A673 (cell line): ENCODE measurements at regions not wholly inside any gene's neighbourhood (a gene's known extent, or its start where the extent isn't known, plus 50 kb on each side); places are given as distances from the start of the nearest gene placed in this dataset.

Experiments used
- BruUV-seq: library from RNA; stranded (reverse); fragments of 400-500 nt; replicated peaks from 2 replicates; lab custom pipeline; 2021; lab: Mats Ljungman, UMichigan
- CTCF ChIA-PET: fragments of 300-600 bp; sonication (Branson Sonifier 250); formaldehyde crosslinking; loops from one replicate; lab custom pipeline; 2022; ENCODE audit warnings: antibody characterized with exemption; lab: Charles Lee
- POLR2A ChIA-PET: fragments of 300-600 bp; sonication (Branson Sonifier 250); formaldehyde crosslinking; loops from one replicate; lab custom pipeline; 2022; ENCODE audit warnings: antibody characterized with exemption; ENCODE audit not compliant: low non-redundant PET; lab: Charles Lee
- DNase-seq: peaks from one replicate; pipeline ENCODE4 v3.0.0-alpha.2; 2015; ENCODE audit warnings: low spot score
- H3K27ac ChIP-seq: fragments of 200-600 bp; sonication (generic); 2 replicates; pipeline ENCODE4 v1.5.1; 2016; ENCODE audit warnings: mixed run types, low read depth, mild to moderate bottlenecking, mixed read lengths, antibody characterized with exemption, low read length; ENCODE audit not compliant: poor library complexity, severe bottlenecking
- H3K27me3 ChIP-seq: fragments of 200-600 bp; sonication (generic); replicated peaks from 2 replicates; pipeline ENCODE4 v1.6.1; 2017; ENCODE audit warnings: mixed run types, low read depth, mild to moderate bottlenecking, mixed read lengths, antibody characterized with exemption, low read length; ENCODE audit not compliant: insufficient read depth, poor library complexity
- H3K36me3 ChIP-seq: fragments of 200-600 bp; sonication (generic); 2 replicates; pipeline ENCODE4 v1.6.1; 2016; ENCODE audit warnings: mixed run types, mild to moderate bottlenecking, mixed read lengths, antibody characterized with exemption, low read length; ENCODE audit not compliant: insufficient read depth, poor library complexity, severe bottlenecking
- H3K4me1 ChIP-seq: fragments of 200-600 bp; sonication (generic); 2 replicates; pipeline ENCODE4 v1.6.1; 2017; ENCODE audit warnings: mixed run types, mild to moderate bottlenecking, mixed read lengths, antibody characterized with exemption, low read length; ENCODE audit not compliant: insufficient read depth, poor library complexity, severe bottlenecking
- H3K4me3 ChIP-seq: fragments of 200-600 bp; sonication (generic); 2 replicates; pipeline ENCODE4 v1.5.1; 2016; ENCODE audit warnings: low read depth, mixed run types, mild to moderate bottlenecking, mixed read lengths, low read length; ENCODE audit not compliant: poor library complexity, severe bottlenecking
- H3K9me3 ChIP-seq: fragments of 200-600 bp; sonication (generic); 2 replicates; pipeline ENCODE4 v1.6.1; 2016; ENCODE audit warnings: mixed run types, low read depth, mild to moderate bottlenecking, mixed read lengths, antibody characterized with exemption, low read length; ENCODE audit not compliant: poor library complexity, severe bottlenecking
- EZH2 ChIP-seq: fragments of 200-600 bp; sonication (generic); IDR thresholded peaks from 2 replicates; pipeline ENCODE4 v1.6.1; 2017; ENCODE audit warnings: borderline replicate concordance, low read depth, mild to moderate bottlenecking, mixed read lengths, antibody characterized with exemption, low read length; ENCODE audit not compliant: poor library complexity, severe bottlenecking
- intact Hi-C: fragments of 100-400 bp; cut with micrococcal nuclease; formaldehyde crosslinking; loops from one replicate; pipeline ENCODE4 v1.10.0; 2022; ENCODE audit not compliant: unreplicated experiment
- TF ChIP-seq, protein P1 (sequence below): fragments of 300-800, 200-600 bp; sonication (generic); conservative IDR thresholded peaks from 2 replicates; pipeline ENCODE4 v1.5.1; 2017; ENCODE audit warnings: low read depth, mild to moderate bottlenecking, antibody characterized with exemption, low read length, moderate library complexity, mixed read lengths

DNA sequence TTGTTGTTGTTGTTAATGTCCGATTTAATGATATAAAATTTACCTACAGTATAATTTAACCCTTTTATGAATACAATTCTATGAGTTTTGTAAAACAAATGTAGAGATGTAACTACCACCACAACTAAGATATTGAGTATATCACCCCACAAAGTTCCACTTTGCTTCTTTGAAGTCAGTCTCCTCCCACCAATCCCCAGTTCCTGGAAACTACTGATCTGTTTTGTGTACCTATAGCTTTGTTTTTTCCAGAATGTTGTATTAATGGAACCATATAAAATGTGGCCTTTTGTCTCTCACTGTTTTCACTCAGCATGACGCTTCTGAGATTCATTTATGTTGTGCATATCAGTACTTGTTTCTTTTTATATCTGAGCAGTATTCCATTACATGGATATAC, 52.3 kb upstream of the FAM9C start:
- Histone ChIP-seq H3K4me1 (no peaks in the 10 kb centered on the region), H3K4me3 (no peak overlapping the region), H3K27me3 (no peaks in the 10 kb centered on the region), H3K36me3 (no peaks in the 10 kb centered on the region), H3K9me3 (no peaks in the 10 kb centered on the region), H3K27ac (no peak overlapping the region)
- POLR2A ChIA-PET, result no interaction called here
- no TSS peak for BruUV-seq
- CTCF ChIA-PET, result no interaction called here
- TF ChIP-seq, protein P1, sequence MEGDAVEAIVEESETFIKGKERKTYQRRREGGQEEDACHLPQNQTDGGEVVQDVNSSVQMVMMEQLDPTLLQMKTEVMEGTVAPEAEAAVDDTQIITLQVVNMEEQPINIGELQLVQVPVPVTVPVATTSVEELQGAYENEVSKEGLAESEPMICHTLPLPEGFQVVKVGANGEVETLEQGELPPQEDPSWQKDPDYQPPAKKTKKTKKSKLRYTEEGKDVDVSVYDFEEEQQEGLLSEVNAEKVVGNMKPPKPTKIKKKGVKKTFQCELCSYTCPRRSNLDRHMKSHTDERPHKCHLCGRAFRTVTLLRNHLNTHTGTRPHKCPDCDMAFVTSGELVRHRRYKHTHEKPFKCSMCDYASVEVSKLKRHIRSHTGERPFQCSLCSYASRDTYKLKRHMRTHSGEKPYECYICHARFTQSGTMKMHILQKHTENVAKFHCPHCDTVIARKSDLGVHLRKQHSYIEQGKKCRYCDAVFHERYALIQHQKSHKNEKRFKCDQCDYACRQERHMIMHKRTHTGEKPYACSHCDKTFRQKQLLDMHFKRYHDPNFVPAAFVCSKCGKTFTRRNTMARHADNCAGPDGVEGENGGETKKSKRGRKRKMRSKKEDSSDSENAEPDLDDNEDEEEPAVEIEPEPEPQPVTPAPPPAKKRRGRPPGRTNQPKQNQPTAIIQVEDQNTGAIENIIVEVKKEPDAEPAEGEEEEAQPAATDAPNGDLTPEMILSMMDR, result no peak
- TF ChIP-seq EZH2, result no peak
- intact Hi-C loops, result no loop called here
- no peak for DNase-seq

DNA sequence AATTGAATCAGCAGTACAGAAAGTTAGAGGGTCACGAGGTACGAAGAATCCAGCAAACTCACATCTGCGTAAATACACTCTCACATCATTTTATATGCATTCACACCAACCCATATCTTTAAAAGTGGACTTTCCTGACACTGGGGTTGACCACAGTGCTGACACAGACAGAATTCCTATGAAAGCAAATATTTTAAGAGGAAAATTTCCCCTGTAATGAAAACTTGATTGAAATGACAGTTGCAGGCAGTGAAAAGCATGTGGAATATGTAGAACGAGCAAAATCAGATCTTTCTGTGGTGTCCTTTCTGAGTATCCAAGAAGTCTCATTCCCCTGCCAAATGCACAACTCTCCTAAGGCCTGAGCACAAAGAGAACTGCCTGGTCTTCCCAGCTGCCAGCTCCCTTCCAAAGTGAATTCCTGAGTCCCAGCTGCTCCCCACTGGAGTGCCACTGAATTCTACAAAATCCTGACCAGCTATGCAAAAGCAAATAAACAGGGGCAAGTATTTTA, 50.5 kb upstream of the FAM9C start:
- no peak for DNase-seq
- CTCF ChIA-PET, result no interaction called here

DNA sequence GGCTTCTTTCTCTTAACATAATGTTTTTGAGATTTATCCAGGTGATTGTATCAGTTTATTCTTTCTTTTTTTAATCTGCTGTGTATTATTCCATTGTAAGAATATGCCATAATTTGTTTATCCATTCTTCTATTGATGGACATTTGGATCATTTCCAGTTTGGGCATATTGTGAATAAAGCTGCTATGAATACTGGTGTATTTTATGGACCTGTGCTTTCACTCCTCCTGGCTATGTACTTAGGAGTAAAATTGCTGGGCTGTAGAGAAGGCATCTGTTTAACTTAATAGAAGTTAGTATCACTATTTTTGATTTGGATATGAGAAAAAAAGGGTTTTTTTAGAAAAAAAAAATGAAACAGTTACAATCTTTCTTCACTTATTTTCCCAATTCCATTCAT, 50.0 kb upstream of the FAM9C start:
- Histone ChIP-seq H3K4me1 (no peaks in the 10 kb centered on the region), H3K36me3 (no peaks in the 10 kb centered on the region), H3K9me3 (no peaks in the 10 kb centered on the region), H3K27me3 (no peaks in the 10 kb centered on the region), H3K4me3 (no peak overlapping the region), H3K27ac (no peak overlapping the region)
- no TSS peak for BruUV-seq
- ChIA-PET POLR2A (no interaction called here), CTCF (no interaction called here)
- no peak for TF ChIP-seq EZH2
- TF ChIP-seq, protein P1, result no peak
- intact Hi-C loops, result no loop called here
- DNase-seq, result no peak

More for the DNA sequence above, 50.5 kb upstream of the FAM9C start:
- no TSS peak for BruUV-seq
- H3K27me3 ChIP-seq, result no peaks in the 10 kb centered on the region
- POLR2A ChIA-PET, result no interaction called here
- intact Hi-C loops, result no loop called here
- no peaks in the 10 kb centered on the region for H3K9me3 ChIP-seq
- no peaks in the 10 kb centered on the region for H3K36me3 ChIP-seq
- no peak overlapping the region for H3K4me3 ChIP-seq
- TF ChIP-seq, protein P1, result no peak
- no peak for TF ChIP-seq EZH2
- no peak overlapping the region for H3K27ac ChIP-seq
- H3K4me1 ChIP-seq, result no peaks in the 10 kb centered on the region
